ENCODE measurements at regions not wholly inside any gene's neighbourhood (a gene's known extent, or its start where the extent isn't known, plus 50 kb on each side); places are given as distances from the start of the nearest gene placed in this dataset.

- H3K9ac ChIP-seq, result no peak overlapping the region
- no peaks in the 10 kb centered on the region for H3K4me1 ChIP-seq
- no peaks in the 10 kb centered on the region for H3K36me3 ChIP-seq
- no peaks in the 10 kb centered on the region for H3K27me3 ChIP-seq
- no peak overlapping the region for H3K4me3 ChIP-seq
- H3K4me2 ChIP-seq, result no peak overlapping the region
- H3K9me3 ChIP-seq, result no peaks in the 10 kb centered on the region
- no peak for TF ChIP-seq Cebpa-rat (IDR thresholded peaks at IDR 0.05)
- no peak overlapping the region for H3K27ac ChIP-seq
- H4K20me1 ChIP-seq, result no peaks in the 10 kb centered on the region
Measured at GRCh38 chr12:33671676-33672075, 232.1 kb upstream of the SYT10 start.

DNA sequence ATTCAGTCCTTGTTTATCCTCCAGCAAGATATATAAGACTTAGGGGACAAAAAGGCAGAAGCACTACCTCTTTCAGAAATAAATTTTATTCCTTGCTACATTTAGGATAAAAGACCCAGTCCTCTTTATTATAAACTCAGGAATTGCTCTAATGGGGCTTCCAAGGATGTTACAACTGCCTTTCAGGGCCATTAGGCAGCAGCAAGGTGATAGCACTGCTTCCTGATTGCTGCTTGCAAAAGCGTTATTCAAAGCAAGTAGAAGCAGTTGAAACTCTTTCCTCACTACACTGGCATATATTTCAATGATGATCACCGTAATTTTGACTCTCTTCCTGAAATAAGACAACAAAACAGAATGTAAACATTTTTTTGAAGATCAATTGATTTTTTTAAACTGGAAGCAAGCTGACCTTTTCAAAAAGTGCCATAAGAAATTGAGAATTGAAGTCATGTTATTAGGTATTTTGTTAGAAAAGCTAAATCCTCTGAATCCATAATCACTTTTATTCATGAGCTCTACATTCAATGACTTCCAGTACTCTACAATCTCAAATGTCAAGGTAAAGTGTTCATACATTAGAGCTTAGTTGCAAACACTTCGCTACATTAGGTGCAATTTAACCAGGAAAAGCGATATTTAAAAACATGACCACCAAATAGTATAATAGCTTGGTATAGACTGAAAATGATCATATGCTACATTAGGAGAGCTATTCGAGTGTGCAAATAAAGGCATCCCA is 233.4 kb upstream of the SYT10 start:
- Histone ChIP-seq H3K27me3 (no peaks in the 10 kb centered on the region), H3K27ac (no peak overlapping the region), H4K20me1 (no peaks in the 10 kb centered on the region), H3K4me2 (no peak overlapping the region), H3K36me3 (no peaks in the 10 kb centered on the region), H3K4me1 (no peaks in the 10 kb centered on the region), H3K9ac (no peak overlapping the region), H3K9me3 (no peaks in the 10 kb centered on the region), H3K4me3 (no peak overlapping the region)
- no peak for TF ChIP-seq Cebpa-rat (IDR thresholded peaks at IDR 0.05)

GRCh38 chr12:33676866-33677265 is 237.2 kb upstream of the SYT10 start:
- Histone ChIP-seq H3K36me3 (no peaks in the 10 kb centered on the region), H3K4me3 (no peak overlapping the region), H3K4me1 (no peaks in the 10 kb centered on the region), H3K4me2 (no peak overlapping the region), H3K27ac (no peak overlapping the region), H3K27me3 (no peaks in the 10 kb centered on the region), H3K9me3 (no peaks in the 10 kb centered on the region), H4K20me1 (no peaks in the 10 kb centered on the region), H3K9ac (no peak overlapping the region)
- no peak for TF ChIP-seq Cebpa-rat (IDR thresholded peaks at IDR 0.05)

- no peak overlapping the region for H3K4me2 ChIP-seq
- H3K9ac ChIP-seq, result no peak overlapping the region
- H4K20me1 ChIP-seq, result no peaks in the 10 kb centered on the region
- H3K27me3 ChIP-seq, result no peaks in the 10 kb centered on the region
- no peak overlapping the region for H3K27ac ChIP-seq
- H3K9me3 ChIP-seq, result no peaks in the 10 kb centered on the region
- H3K4me3 ChIP-seq, result no peak overlapping the region
- no peaks in the 10 kb centered on the region for H3K4me1 ChIP-seq
- H3K36me3 ChIP-seq, result no peaks in the 10 kb centered on the region
- TF ChIP-seq Cebpa-rat (IDR thresholded peaks at IDR 0.05), result no peak
Measured at GRCh38 chr12:33678221-33678964, 238.8 kb upstream of the SYT10 start.

DNA sequence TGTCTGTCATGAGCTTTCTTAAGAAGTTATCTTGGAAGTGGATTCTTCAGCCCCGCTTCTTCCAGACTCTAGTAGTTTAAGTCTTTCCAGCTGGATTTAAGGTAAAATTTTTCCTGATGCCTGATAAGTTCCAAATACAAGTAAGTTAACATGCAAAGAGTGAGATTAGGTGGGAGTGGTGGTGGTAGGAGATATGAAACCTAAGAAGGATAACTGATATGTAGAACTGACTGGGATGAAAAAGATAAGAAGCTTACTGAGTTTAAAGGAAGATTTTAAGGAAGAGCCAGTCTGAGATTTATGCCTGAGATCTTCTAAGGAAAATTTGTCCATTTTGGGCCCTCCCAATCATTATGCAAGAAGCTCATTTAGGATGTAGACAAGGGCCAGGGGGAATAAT is 250.9 kb upstream of the SYT10 start:
- H3K4me1 ChIP-seq, result no peaks in the 10 kb centered on the region
- TF ChIP-seq Cebpa-rat (IDR thresholded peaks at IDR 0.05), result no peak
- no peaks in the 10 kb centered on the region for H3K36me3 ChIP-seq
- H3K9ac ChIP-seq, result no peak overlapping the region
- no peak overlapping the region for H3K4me2 ChIP-seq
- no peaks in the 10 kb centered on the region for H3K27me3 ChIP-seq
- H4K20me1 ChIP-seq, result no peaks in the 10 kb centered on the region
- H3K9me3 ChIP-seq, result no peaks in the 10 kb centered on the region
- H3K4me3 ChIP-seq, result no peak overlapping the region
- no peak overlapping the region for H3K27ac ChIP-seq

DNA sequence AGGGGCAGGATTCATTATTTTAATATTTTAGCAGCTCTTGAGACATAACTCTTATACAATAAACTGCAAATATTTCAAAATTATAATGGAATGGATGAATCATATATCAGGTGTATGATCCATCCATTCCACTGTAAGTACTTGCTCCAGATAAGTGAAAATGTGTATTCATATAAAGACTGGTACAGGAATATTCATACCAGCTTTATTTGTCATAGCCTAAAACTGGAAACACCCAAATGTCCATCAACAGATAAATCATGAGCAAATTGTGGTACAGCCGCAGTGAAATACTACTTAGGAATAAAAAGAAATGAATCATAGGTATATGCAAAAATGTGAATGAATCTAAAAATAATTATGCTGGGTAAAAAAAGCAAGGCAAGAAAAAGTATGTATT is 263.6 kb upstream of the SYT10 start:
- Histone ChIP-seq H3K4me2 (no peak overlapping the region), H3K9me3 (no peaks in the 10 kb centered on the region)

GRCh38 chr12:33706927-33707326 is 267.3 kb upstream of the SYT10 start:
- no peak overlapping the region for H3K4me2 ChIP-seq
- no peak overlapping the region for H3K27ac ChIP-seq
- TF ChIP-seq Cebpa-rat (IDR thresholded peaks at IDR 0.05), result no peak
- H3K27me3 ChIP-seq, result no peaks in the 10 kb centered on the region
- H3K4me1 ChIP-seq, result peaks cover 15% of the 10 kb centered on the region
- H3K9me3 ChIP-seq, result no peaks in the 10 kb centered on the region
- no peak overlapping the region for H3K4me3 ChIP-seq
- H3K36me3 ChIP-seq, result no peaks in the 10 kb centered on the region
- H4K20me1 ChIP-seq, result no peaks in the 10 kb centered on the region
- H3K9ac ChIP-seq, result no peak overlapping the region

More for the DNA sequence above, 263.6 kb upstream of the SYT10 start:
- peaks cover 1% of the 10 kb centered on the region for H3K4me1 ChIP-seq
- no peak overlapping the region for H3K9ac ChIP-seq
- no peaks in the 10 kb centered on the region for H4K20me1 ChIP-seq
- no peak overlapping the region for H3K4me3 ChIP-seq
- H3K27me3 ChIP-seq, result no peaks in the 10 kb centered on the region
- no peaks in the 10 kb centered on the region for H3K36me3 ChIP-seq
- TF ChIP-seq Cebpa-rat (IDR thresholded peaks at IDR 0.05), result no peak
- H3K27ac ChIP-seq, result no peak overlapping the region

- no peak for TF ChIP-seq Cebpa-rat (IDR thresholded peaks at IDR 0.05)
- no peaks in the 10 kb centered on the region for H3K36me3 ChIP-seq
- peak overlapping the region; percentile 39; the same call in 1 of the 2 replicates for H3K4me2 ChIP-seq
- H3K9ac ChIP-seq, result no peak overlapping the region
- no peak overlapping the region for H3K4me3 ChIP-seq
- H3K4me1 ChIP-seq, result peaks cover 19% of the 10 kb centered on the region
- no peak overlapping the region for H3K27ac ChIP-seq
- no peaks in the 10 kb centered on the region for H3K9me3 ChIP-seq
- H3K27me3 ChIP-seq, result no peaks in the 10 kb centered on the region
- H4K20me1 ChIP-seq, result no peaks in the 10 kb centered on the region
Measured at GRCh38 chr12:33708935-33709334, 269.3 kb upstream of the SYT10 start.

- Histone ChIP-seq H3K4me2 (no peak overlapping the region), H3K9ac (no peak overlapping the region), H3K4me1 (peaks cover 19% of the 10 kb centered on the region), H3K36me3 (no peaks in the 10 kb centered on the region), H3K27me3 (no peaks in the 10 kb centered on the region), H3K4me3 (no peak overlapping the region), H3K27ac (no peak overlapping the region), H4K20me1 (no peaks in the 10 kb centered on the region), H3K9me3 (no peaks in the 10 kb centered on the region)
- no peak for TF ChIP-seq Cebpa-rat (IDR thresholded peaks at IDR 0.05)
Measured at GRCh38 chr12:33710548-33710947, 270.9 kb upstream of the SYT10 start.

DNA sequence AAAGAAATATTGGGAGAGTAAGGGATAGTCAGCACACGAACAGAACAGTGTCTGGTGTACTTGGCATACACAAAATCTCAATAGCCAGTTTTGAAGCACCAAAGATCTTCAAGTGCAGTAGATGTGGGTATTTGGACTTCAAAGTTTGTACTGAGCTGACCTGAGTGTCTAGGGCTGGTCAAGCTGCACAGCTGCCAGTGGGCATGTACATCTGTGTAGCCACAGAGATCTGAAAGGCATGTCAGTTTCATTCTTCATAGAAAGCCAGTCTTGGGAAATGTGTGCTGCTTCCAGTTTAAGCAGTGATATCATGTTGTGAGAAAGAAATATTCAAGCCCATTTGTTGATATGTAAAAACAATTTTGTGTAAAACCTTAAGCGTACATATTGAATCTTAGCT is 279.0 kb upstream of the SYT10 start:
- H3K36me3 ChIP-seq, result no peaks in the 10 kb centered on the region
- TF ChIP-seq Cebpa-rat (IDR thresholded peaks at IDR 0.05), result no peak
- H3K9me3 ChIP-seq, result no peaks in the 10 kb centered on the region
- H3K9ac ChIP-seq, result no peak overlapping the region
- H3K4me3 ChIP-seq, result no peak overlapping the region
- H4K20me1 ChIP-seq, result no peaks in the 10 kb centered on the region
- H3K4me2 ChIP-seq, result no peak overlapping the region
- H3K27me3 ChIP-seq, result no peaks in the 10 kb centered on the region
- no peak overlapping the region for H3K27ac ChIP-seq
- H3K4me1 ChIP-seq, result no peaks in the 10 kb centered on the region
